Endodermal cell (in vitro differentiated cells): ENCODE measurements at regions not wholly inside any gene's neighbourhood (a gene's known extent, or its start where the extent isn't known, plus 50 kb on each side); places are given as distances from the start of the nearest gene placed in this dataset.

Source experiments
- DNase-seq: peaks from one replicate; pipeline ENCODE4 v3.0.0-alpha.2; 2017
- H3K27ac ChIP-seq: 2 replicates; pipeline ENCODE4 v1.5.1; 2013; ENCODE audit warnings: mild to moderate bottlenecking, low read depth, low read length, moderate library complexity
- H3K27me3 ChIP-seq: 2 replicates; pipeline ENCODE4 v1.6.1; 2013; ENCODE audit warnings: mild to moderate bottlenecking, low read length, moderate library complexity; ENCODE audit not compliant: insufficient read depth, control insufficient read depth, poor library complexity, severe bottlenecking
- H3K36me3 ChIP-seq: 2 replicates; pipeline ENCODE4 v1.7.0; 2013; ENCODE audit warnings: mild to moderate bottlenecking, low read length, moderate library complexity; ENCODE audit not compliant: control insufficient read depth, insufficient read depth
- H3K4me1 ChIP-seq: one replicate; pipeline ENCODE4 v1.7.0; 2013; ENCODE audit warnings: low read length; ENCODE audit not compliant: control insufficient read depth, insufficient read depth
- H3K4me3 ChIP-seq: 2 replicates; pipeline ENCODE4 v1.5.1; 2013; ENCODE audit warnings: mild to moderate bottlenecking, low read length, moderate library complexity
- H3K9ac ChIP-seq: 2 replicates; pipeline ENCODE4 v1.6.1; 2013; ENCODE audit warnings: mild to moderate bottlenecking, low read length, moderate library complexity; ENCODE audit not compliant: poor library complexity, severe bottlenecking; ENCODE audit errors: extremely low read depth
- H3K9me3 ChIP-seq: 2 replicates; pipeline ENCODE4 v1.6.1; 2013; ENCODE audit warnings: mild to moderate bottlenecking, low read length, moderate library complexity; ENCODE audit not compliant: control insufficient read depth
- H3K27ac Mint-ChIP-seq: 2 replicates; pipeline ENCODE4 v1.8.0; 2020; ENCODE audit warnings: mixed read lengths
- H3K27me3 Mint-ChIP-seq: 2 replicates; pipeline ENCODE4 v1.8.0; 2021; ENCODE audit warnings: mild to moderate bottlenecking, mixed read lengths; ENCODE audit not compliant: insufficient read depth
- H3K36me3 Mint-ChIP-seq: 2 replicates; pipeline ENCODE4 v1.8.0; 2020; ENCODE audit warnings: low read depth, mixed read lengths
- H3K4me1 Mint-ChIP-seq: 2 replicates; pipeline ENCODE4 v1.8.0; 2020; ENCODE audit warnings: mixed read lengths
- H3K4me3 Mint-ChIP-seq: 2 replicates; pipeline ENCODE4 v1.8.0; 2020; ENCODE audit warnings: mild to moderate bottlenecking, moderate library complexity, mixed read lengths
- H3K9me3 Mint-ChIP-seq: 2 replicates; pipeline ENCODE4 v1.8.0; 2020; ENCODE audit warnings: mild to moderate bottlenecking, mixed read lengths
- CTCF ChIP-seq: fragments of 200-600 bp; sonication (generic); conservative IDR thresholded peaks from 2 replicates; pipeline ENCODE4 v1.5.0; 2021; ENCODE audit warnings: antibody characterized with exemption, mild to moderate bottlenecking
- WGBS, 2 experiments: methylation state at CpG; one replicate each; pipeline versions ENCODE4 v1.1.5 to v1.1.7; 2013; ENCODE audit warnings: missing lambda C conversion rate in 2 of 2, mixed read lengths in 1 of 2; ENCODE audit not compliant: insufficient coverage in 1 of 2, insufficient read length in 1 of 2; 5-methylcytosine and 5-hydroxymethylcytosine counted together

DNA sequence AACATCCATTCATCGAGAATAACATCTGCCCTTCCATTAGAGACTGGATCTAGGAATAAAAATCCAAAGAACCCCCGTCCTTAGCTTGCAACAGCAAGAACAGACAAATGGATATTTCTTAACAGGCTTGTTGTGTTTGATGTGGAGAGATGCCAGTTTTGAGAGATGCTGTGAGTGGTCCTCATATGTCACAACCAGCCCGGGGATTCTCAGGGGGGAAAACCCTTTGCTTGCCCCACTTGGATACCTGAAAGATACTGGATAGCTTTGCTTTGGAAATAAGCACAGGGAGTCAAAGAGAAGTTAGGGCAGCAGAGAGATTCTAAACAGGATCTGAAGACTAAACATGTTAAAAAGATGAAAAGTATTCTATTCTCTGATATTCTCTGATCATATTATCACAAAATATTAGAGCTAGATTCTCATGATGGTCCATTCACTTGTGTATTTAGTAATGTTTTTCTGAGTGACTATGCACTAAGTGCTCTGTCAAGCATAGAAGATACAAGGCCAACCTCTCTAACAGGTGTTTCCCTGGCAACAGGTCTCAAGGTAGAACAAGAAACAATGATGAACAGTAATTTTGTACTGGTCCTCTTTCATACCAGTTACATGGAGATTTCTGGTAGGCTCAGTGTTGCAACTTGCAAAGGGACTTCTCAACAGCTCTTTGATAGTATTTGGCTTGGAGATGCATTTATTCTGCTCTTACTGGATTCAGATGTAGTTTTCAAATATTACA lies 348.2 kb downstream of the MYCN start:
- Histone ChIP-seq H3K9me3 (no peaks in the 10 kb centered on the region), H3K4me3 (no peak overlapping the region), H3K27me3 (no peaks in the 10 kb centered on the region), H3K27ac (no peak overlapping the region), H3K4me1 (no peaks in the 10 kb centered on the region), H3K9ac (no peak overlapping the region), H3K36me3 (no peaks in the 10 kb centered on the region)
- DNase-seq, result no peak
- Mint-ChIP-seq H3K4me1 (no peaks in the 10 kb centered on the region), H3K27ac (no peak overlapping the region), H3K4me3 (no peak overlapping the region), H3K9me3 (no peaks in the 10 kb centered on the region), H3K36me3 (no peaks in the 10 kb centered on the region), H3K27me3 (peaks cover 2% of the 10 kb centered on the region)
- WGBS, 2 experiments, result 92% methylated on average over 2 to 3 of the region's 3 CpGs
- no peak for TF ChIP-seq CTCF

DNA sequence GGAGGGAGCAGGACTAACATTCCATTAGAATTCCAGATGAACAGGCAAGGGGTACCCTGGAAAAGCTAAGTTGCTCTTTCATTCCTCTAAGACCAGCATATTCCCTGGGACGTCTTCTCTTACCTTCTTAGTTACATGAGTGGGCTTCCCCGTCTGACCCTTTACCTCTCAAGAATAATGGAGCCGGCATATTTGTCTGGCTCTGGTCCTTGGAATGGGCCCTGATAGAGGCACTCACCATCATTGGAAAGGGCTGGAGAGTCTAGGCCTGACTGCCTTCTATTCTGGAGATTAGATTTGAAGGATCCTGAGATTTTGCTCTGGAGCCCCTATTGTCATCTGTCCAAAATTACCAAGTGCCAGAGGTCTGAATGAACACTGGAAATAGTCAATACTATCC lies 347.5 kb downstream of the MYCN start:
- Mint-ChIP-seq H3K4me3 (no peak overlapping the region), H3K36me3 (no peaks in the 10 kb centered on the region), H3K9me3 (no peaks in the 10 kb centered on the region), H3K27me3 (no peaks in the 10 kb centered on the region), H3K4me1 (peaks cover under 1% of the 10 kb centered on the region), H3K27ac (no peak overlapping the region)
- DNase-seq, result no peak
- H3K27me3 ChIP-seq, result no peaks in the 10 kb centered on the region
- no peaks in the 10 kb centered on the region for H3K4me1 ChIP-seq
- no peak overlapping the region for H3K9ac ChIP-seq
- no peaks in the 10 kb centered on the region for H3K9me3 ChIP-seq
- WGBS, 2 experiments, result 87% methylated on average over 3 of the region's 3 CpGs; no CpG with 5 or more reads in 1 of the 2 experiments
- H3K27ac ChIP-seq, result no peak overlapping the region
- H3K36me3 ChIP-seq, result no peaks in the 10 kb centered on the region
- no peak overlapping the region for H3K4me3 ChIP-seq
- TF ChIP-seq CTCF, result no peak

DNA sequence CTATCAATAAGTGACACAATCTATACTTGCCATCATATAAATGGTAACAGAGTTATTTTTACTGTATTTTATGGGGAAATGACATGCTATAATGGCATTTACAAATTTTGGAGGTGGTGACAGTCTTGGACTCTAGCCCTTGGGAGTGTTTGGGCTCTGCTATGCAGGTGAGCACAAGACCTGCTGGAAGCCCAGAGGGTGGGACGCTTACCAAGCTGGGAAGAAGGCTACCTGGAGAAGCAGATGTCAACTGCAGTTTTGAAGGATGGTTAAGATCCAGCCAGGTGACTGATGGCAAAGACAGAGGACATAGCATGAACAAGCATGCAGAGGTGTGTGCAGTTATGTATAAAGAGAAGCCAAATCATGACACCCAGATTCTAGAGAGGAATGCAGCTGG lies 346.9 kb downstream of the MYCN start:
- no peaks in the 10 kb centered on the region for H3K36me3 ChIP-seq
- H3K4me3 ChIP-seq, result no peak overlapping the region
- H3K27me3 Mint-ChIP-seq, result no peaks in the 10 kb centered on the region
- DNase-seq, result no peak
- no peak overlapping the region for H3K27ac ChIP-seq
- no peaks in the 10 kb centered on the region for H3K36me3 Mint-ChIP-seq
- H3K4me1 ChIP-seq, result no peaks in the 10 kb centered on the region
- peaks cover 4% of the 10 kb centered on the region for H3K4me1 Mint-ChIP-seq
- H3K27ac Mint-ChIP-seq, result no peak overlapping the region
- WGBS, 2 experiments, result 83 to 100% methylated on average over 1 of the region's 1 CpG
- H3K9ac ChIP-seq, result no peak overlapping the region
- H3K9me3 ChIP-seq, result no peaks in the 10 kb centered on the region
- H3K9me3 Mint-ChIP-seq, result no peaks in the 10 kb centered on the region
- H3K27me3 ChIP-seq, result no peaks in the 10 kb centered on the region
- no peak for TF ChIP-seq CTCF
- no peak overlapping the region for H3K4me3 Mint-ChIP-seq
